ENCODE measurements at regions not wholly inside any gene's neighbourhood (a gene's known extent, or its start where the extent isn't known, plus 50 kb on each side); places are given as distances from the start of the nearest gene placed in this dataset.

DNA sequence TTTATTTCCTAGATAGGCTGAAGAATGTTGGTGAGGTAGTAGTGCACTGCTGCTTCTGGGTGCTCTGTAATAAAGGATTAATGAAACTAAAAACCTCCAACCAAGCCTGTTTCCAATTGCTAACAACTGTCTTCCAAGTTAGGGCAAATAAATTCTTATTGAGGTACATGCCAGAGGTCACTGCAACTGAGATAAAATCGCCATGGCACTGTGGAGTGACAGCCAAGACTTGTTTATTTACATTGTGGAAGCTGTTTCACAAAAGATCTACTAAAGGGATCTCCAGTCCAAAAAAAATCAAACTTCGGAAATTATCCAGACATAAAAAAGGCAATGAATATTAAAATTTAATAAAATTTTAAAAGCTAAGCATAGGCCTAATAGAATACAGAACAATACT lies 65.2 kb downstream of the HYCC1 start:
- TF ChIP-seq, protein P1, sequence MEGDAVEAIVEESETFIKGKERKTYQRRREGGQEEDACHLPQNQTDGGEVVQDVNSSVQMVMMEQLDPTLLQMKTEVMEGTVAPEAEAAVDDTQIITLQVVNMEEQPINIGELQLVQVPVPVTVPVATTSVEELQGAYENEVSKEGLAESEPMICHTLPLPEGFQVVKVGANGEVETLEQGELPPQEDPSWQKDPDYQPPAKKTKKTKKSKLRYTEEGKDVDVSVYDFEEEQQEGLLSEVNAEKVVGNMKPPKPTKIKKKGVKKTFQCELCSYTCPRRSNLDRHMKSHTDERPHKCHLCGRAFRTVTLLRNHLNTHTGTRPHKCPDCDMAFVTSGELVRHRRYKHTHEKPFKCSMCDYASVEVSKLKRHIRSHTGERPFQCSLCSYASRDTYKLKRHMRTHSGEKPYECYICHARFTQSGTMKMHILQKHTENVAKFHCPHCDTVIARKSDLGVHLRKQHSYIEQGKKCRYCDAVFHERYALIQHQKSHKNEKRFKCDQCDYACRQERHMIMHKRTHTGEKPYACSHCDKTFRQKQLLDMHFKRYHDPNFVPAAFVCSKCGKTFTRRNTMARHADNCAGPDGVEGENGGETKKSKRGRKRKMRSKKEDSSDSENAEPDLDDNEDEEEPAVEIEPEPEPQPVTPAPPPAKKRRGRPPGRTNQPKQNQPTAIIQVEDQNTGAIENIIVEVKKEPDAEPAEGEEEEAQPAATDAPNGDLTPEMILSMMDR (IDR thresholded peaks at IDR 0.05): no peak
- TF ChIP-seq EZH2 (IDR thresholded peaks at IDR 0.05; ENCODE audit: borderline replicate concordance, insufficient read depth, low read depth, low read length, poor library complexity, severe bottlenecking): no peak

Data from B cell (primary cell).